CD4-positive, alpha-beta memory T cell (primary cell): ENCODE measurements at regions not wholly inside any gene's neighbourhood (a gene's known extent, or its start where the extent isn't known, plus 50 kb on each side); places are given as distances from the start of the nearest gene placed in this dataset.

Source experiments
- CTCF ChIA-PET: fragments of 350-600 bp; sonication (Branson Sonifier 250); formaldehyde crosslinking; loops from one replicate; lab custom pipeline; 2021; ENCODE audit warnings: inconsistent platforms; ENCODE audit not compliant: partially characterized antibody; lab: Charles Lee
- POLR2A ChIA-PET: fragments of 350-600 bp; sonication (Branson Sonifier 250); formaldehyde crosslinking; loops from one replicate; lab custom pipeline; 2021; ENCODE audit not compliant: partially characterized antibody; lab: Charles Lee
- DNase-seq, 5 donors: peaks; one replicate each; pipeline versions ENCODE4 v3.0.0 to v3.0.0-alpha.2; 2020 to 2022; ENCODE audit warnings: mixed read lengths in 1 of 5
- H3K27ac ChIP-seq: one replicate; pipeline ENCODE4 v1.7.0; 2013; ENCODE audit warnings: low read depth, low read length
- H3K27me3 ChIP-seq: 2 replicates; pipeline ENCODE4 v1.7.0; 2013; ENCODE audit warnings: mild to moderate bottlenecking, low read length, moderate library complexity; ENCODE audit not compliant: insufficient read depth
- H3K36me3 ChIP-seq: 2 replicates; pipeline ENCODE4 v1.7.0; 2013; ENCODE audit warnings: mild to moderate bottlenecking, low read length, moderate library complexity; ENCODE audit not compliant: insufficient read depth
- H3K4me1 ChIP-seq: 2 replicates; pipeline ENCODE4 v1.7.0; 2013; ENCODE audit warnings: mild to moderate bottlenecking, low read length, moderate library complexity; ENCODE audit not compliant: insufficient read depth
- H3K4me3 ChIP-seq, 2 donors: one replicate each; pipeline ENCODE4 v1.7.0; 2013; ENCODE audit warnings: low read length in 2 of 2, mild to moderate bottlenecking in 1 of 2
- H3K9me3 ChIP-seq, 2 donors: one replicate each; pipeline ENCODE4 v1.7.0; 2013; ENCODE audit warnings: low read length in 2 of 2, control low read depth in 1 of 2; ENCODE audit not compliant: control insufficient read depth in 1 of 2
- H3K27ac Mint-ChIP-seq, 7 donors: one replicate each; pipeline ENCODE4 v1.8.0; 2020 to 2021; ENCODE audit warnings: mixed read lengths in 7 of 7, mild to moderate bottlenecking in 6 of 7, inconsistent platforms in 3 of 7, moderate library complexity in 3 of 7
- H3K27me3 Mint-ChIP-seq, 2 donors: one replicate each; pipeline ENCODE4 v1.8.0; 2020 to 2021; ENCODE audit warnings: mixed read lengths in 2 of 2
- H3K36me3 Mint-ChIP-seq, 2 donors: one replicate each; pipeline ENCODE4 v1.8.0; 2020 to 2021; ENCODE audit warnings: mixed read lengths in 2 of 2, inconsistent platforms in 1 of 2, mild to moderate bottlenecking in 1 of 2
- H3K4me1 Mint-ChIP-seq, 4 donors: one replicate each; pipeline ENCODE4 v1.8.0; 2020 to 2021; ENCODE audit warnings: mixed read lengths in 4 of 4, mild to moderate bottlenecking in 1 of 4
- H3K4me3 Mint-ChIP-seq, 8 donors: one replicate each; pipeline ENCODE4 v1.8.0; 2020 to 2021; ENCODE audit warnings: mixed read lengths in 8 of 8, mild to moderate bottlenecking in 7 of 8, moderate library complexity in 6 of 8, inconsistent platforms in 3 of 8
- H3K9me3 Mint-ChIP-seq, 8 donors: one replicate each; pipeline ENCODE4 v1.8.0; 2020 to 2021; ENCODE audit warnings: mixed read lengths in 8 of 8, mild to moderate bottlenecking in 5 of 8, inconsistent platforms in 3 of 8, moderate library complexity in 1 of 8
- intact Hi-C: fragments of 100-400 bp; cut with micrococcal nuclease; formaldehyde crosslinking; loops from one replicate; pipeline ENCODE4 v1.15.1; 2023

DNA sequence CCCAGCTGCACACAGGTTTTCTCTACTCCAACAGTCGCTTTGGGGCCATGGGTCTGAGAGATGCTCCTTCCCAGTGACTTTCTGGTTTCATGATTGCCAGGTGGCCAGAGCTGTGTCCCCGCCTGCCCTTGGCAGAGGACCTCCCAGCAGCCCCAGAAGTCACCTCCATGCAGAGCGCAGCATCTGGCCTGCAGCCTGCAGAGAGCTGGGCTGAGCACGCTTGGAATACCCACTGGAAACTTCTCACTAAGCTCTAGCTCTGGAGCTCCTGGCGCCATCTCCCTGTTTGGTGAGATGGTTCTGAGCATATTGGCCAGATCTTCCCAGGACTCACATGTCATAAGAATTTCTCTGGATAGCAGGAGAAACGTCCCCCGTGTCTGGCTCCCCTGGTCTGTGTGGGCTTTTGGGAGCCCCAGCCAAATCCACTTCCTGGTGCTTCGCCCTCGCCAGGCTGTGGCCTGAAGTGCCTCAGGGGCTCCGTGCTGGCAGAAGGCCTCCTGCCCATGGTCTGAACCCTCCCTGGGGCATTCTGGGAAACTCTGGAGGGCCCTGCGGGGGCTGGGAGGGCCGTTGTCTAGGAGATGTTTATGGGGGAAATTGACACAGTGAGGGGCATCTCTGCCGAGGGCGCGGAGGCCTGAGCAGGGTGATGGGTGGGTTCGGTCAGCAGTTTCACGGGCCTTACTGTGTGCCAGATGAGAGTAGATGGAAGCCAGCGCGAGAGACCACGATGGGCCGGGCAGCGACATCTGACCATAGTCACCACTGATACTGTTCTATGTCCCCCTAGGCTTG is 73.2 kb upstream of the CIBAR2 start:
- Histone ChIP-seq H3K9me3 (no peaks in the 10 kb centered on the region), H3K4me1 (no peaks in the 10 kb centered on the region), H3K4me3 (no peak overlapping the region), H3K36me3 (no peaks in the 10 kb centered on the region), H3K27me3 (no peaks in the 10 kb centered on the region), H3K27ac (no peak overlapping the region)
- H3K4me1 Mint-ChIP-seq = no peaks in the 10 kb centered on the region
- peaks cover 0 to 48% (median 28%) of the 10 kb centered on the region in 8 donors for H3K9me3 Mint-ChIP-seq
- H3K4me3 Mint-ChIP-seq = no peak overlapping the region
- H3K36me3 Mint-ChIP-seq = no peaks in the 10 kb centered on the region
- DNase-seq = no peak
- peaks cover 5 to 10% of the 10 kb centered on the region in 2 donors for H3K27me3 Mint-ChIP-seq
- no peak overlapping the region for H3K27ac Mint-ChIP-seq
- POLR2A ChIA-PET = no interaction called here
- intact Hi-C loops = no loop called here
- CTCF ChIA-PET = no interaction called here

DNA sequence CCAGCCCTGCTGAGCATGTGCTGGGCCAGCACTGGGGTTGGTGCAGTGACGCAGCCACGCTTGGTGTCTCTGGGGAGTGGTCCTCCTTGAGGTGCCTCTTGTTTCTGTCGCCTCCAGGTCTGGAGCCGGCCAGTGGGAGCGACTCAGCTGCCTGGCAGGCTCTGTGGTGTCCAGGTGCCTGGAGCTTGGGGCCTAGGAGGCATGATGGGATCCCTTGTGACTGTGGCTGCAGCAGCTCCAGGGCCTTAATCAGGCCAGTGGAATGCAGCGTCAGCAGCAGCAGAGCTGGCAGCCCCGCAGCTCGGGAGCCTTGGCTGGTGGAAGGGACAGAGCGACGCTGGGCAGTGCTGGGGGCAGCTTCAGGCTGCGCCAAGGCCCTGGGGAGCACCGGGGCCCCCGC is 74.7 kb upstream of the CIBAR2 start:
- Mint-ChIP-seq H3K9me3 (peaks cover 0 to 54% (median 28%) of the 10 kb centered on the region in 8 donors), H3K36me3 (no peaks in the 10 kb centered on the region), H3K27ac (no peak overlapping the region), H3K27me3 (peaks cover 8 to 17% of the 10 kb centered on the region in 2 donors), H3K4me1 (no peaks in the 10 kb centered on the region), H3K4me3 (no peak overlapping the region)
- H3K4me3 ChIP-seq = no peak overlapping the region
- intact Hi-C loops = no loop called here
- no peaks in the 10 kb centered on the region for H3K27me3 ChIP-seq
- no peaks in the 10 kb centered on the region for H3K9me3 ChIP-seq
- no peak overlapping the region for H3K27ac ChIP-seq
- POLR2A ChIA-PET = no interaction called here
- no peaks in the 10 kb centered on the region for H3K4me1 ChIP-seq
- no peak for DNase-seq
- CTCF ChIA-PET = no interaction called here
- H3K36me3 ChIP-seq = no peaks in the 10 kb centered on the region

DNA sequence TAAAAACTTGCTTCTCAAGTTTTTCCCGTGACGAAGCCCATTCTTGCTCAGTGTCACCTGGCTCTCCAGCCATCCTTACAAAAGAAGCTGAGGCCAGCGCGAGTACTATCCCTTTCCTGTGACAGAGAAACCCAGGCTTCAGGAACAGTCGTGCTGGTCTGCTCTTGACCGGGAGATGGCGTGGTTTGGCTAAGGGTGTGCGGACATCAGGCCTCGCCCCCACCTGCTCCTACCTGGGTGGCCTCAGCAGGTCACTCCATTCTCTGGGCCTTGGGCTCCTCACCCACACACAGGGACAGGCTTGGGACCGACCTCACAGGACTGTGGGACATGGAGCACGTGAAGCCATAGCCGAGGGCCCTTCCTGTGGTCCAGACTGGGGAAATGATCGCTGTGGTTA is 75.2 kb upstream of the CIBAR2 start:
- Histone ChIP-seq H3K36me3 (no peaks in the 10 kb centered on the region), H3K4me1 (no peaks in the 10 kb centered on the region), H3K9me3 (no peaks in the 10 kb centered on the region), H3K27ac (no peak overlapping the region), H3K4me3 (no peak overlapping the region), H3K27me3 (no peaks in the 10 kb centered on the region)
- H3K27me3 Mint-ChIP-seq = peaks cover 9 to 17% of the 10 kb centered on the region in 2 donors
- H3K27ac Mint-ChIP-seq = no peak overlapping the region
- DNase-seq = no peak
- intact Hi-C loops = no loop called here
- no peak overlapping the region for H3K4me3 Mint-ChIP-seq
- CTCF ChIA-PET = no interaction called here
- no peaks in the 10 kb centered on the region for H3K4me1 Mint-ChIP-seq
- POLR2A ChIA-PET = no interaction called here
- no peaks in the 10 kb centered on the region for H3K36me3 Mint-ChIP-seq
- H3K9me3 Mint-ChIP-seq = peaks cover 0 to 57% (median 28%) of the 10 kb centered on the region in 8 donors

- Histone ChIP-seq H3K27me3 (no peaks in the 10 kb centered on the region), H3K4me3 (no peak overlapping the region), H3K27ac (no peak overlapping the region), H3K9me3 (no peaks in the 10 kb centered on the region), H3K36me3 (no peaks in the 10 kb centered on the region), H3K4me1 (no peaks in the 10 kb centered on the region)
- intact Hi-C loops = no loop called here
- H3K36me3 Mint-ChIP-seq = no peaks in the 10 kb centered on the region
- no peaks in the 10 kb centered on the region for H3K4me1 Mint-ChIP-seq
- H3K27ac Mint-ChIP-seq = no peak overlapping the region
- H3K9me3 Mint-ChIP-seq = peaks cover 0 to 57% (median 28%) of the 10 kb centered on the region in 8 donors
- POLR2A ChIA-PET = no interaction called here
- CTCF ChIA-PET = no interaction called here
- H3K27me3 Mint-ChIP-seq = peaks cover 7 to 17% of the 10 kb centered on the region in 2 donors
- no peak for DNase-seq
- H3K4me3 Mint-ChIP-seq = no peak overlapping the region
Observed at GRCh38 chr16:85187886-85188285, 75.6 kb upstream of the CIBAR2 start.

DNA sequence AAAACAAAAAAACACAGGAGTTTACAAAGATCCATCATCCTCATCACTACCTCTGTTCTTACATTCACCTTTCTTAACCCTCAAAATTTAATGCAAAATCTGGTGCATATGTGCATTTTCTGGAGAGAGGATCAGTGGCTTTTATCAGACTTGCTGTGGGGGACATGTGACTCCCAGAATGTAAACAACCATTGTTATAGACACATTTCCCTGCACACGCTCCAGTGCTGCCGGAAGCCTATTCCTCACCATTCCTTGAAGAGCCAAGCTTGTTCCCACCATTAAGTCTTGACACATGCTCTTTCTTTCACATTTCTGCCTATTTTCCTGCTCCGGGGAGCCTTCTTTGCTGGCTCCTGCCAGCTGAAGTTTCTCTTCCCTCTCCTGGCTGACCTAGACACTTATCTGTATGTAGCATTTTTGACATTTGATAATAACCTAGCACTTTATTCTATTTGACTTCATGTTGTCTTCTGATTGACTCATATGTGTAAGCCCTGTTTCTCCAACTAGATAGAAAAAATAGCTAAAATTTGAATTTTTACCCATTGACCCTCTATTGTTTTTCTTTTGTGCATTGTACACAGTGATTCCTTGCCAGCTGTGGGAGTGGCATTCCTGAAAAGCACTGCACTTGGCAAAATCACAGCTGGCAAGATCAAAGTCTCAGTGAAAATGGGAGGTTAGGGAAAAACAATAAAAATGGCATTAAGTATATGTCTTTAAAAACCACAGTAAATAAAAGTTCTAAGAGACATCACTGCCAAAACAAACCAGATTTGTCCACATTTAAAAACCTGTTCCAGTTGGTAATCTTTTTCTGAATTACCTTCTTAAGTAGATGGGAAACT is 76.8 kb upstream of the CIBAR2 start:
- CTCF ChIA-PET = no interaction called here

GRCh38 chr16:85190572-85190971 is 78.3 kb upstream of the CIBAR2 start:
- Histone ChIP-seq H3K27me3 (no peaks in the 10 kb centered on the region), H3K36me3 (no peaks in the 10 kb centered on the region), H3K4me3 (no peak overlapping the region), H3K27ac (no peak overlapping the region), H3K4me1 (no peaks in the 10 kb centered on the region), H3K9me3 (no peaks in the 10 kb centered on the region)
- H3K27me3 Mint-ChIP-seq = peaks cover 8 to 15% of the 10 kb centered on the region in 2 donors
- no peaks in the 10 kb centered on the region for H3K36me3 Mint-ChIP-seq
- intact Hi-C loops = no loop called here
- H3K4me3 Mint-ChIP-seq = no peak overlapping the region
- H3K9me3 Mint-ChIP-seq = peaks cover 0 to 35% (median 14%) of the 10 kb centered on the region in 8 donors
- DNase-seq = no peak
- ChIA-PET POLR2A (no interaction called here), CTCF (no interaction called here)
- H3K27ac Mint-ChIP-seq = no peak overlapping the region
- H3K4me1 Mint-ChIP-seq = no peaks in the 10 kb centered on the region

More for the DNA sequence above, 76.8 kb upstream of the CIBAR2 start:
- no peaks in the 10 kb centered on the region for H3K9me3 ChIP-seq
- Mint-ChIP-seq H3K27ac (no peak overlapping the region), H3K4me1 (no peaks in the 10 kb centered on the region), H3K27me3 (peaks cover 4 to 17% of the 10 kb centered on the region in 2 donors), H3K4me3 (no peak overlapping the region), H3K9me3 (peaks cover 0 to 50% (median 24%) of the 10 kb centered on the region in 8 donors), H3K36me3 (no peaks in the 10 kb centered on the region)
- no peak overlapping the region for H3K27ac ChIP-seq
- H3K4me1 ChIP-seq = no peaks in the 10 kb centered on the region
- POLR2A ChIA-PET = no interaction called here
- no peak for DNase-seq
- intact Hi-C loops = no loop called here
- no peak overlapping the region for H3K4me3 ChIP-seq
- no peaks in the 10 kb centered on the region for H3K36me3 ChIP-seq
- no peaks in the 10 kb centered on the region for H3K27me3 ChIP-seq

DNA sequence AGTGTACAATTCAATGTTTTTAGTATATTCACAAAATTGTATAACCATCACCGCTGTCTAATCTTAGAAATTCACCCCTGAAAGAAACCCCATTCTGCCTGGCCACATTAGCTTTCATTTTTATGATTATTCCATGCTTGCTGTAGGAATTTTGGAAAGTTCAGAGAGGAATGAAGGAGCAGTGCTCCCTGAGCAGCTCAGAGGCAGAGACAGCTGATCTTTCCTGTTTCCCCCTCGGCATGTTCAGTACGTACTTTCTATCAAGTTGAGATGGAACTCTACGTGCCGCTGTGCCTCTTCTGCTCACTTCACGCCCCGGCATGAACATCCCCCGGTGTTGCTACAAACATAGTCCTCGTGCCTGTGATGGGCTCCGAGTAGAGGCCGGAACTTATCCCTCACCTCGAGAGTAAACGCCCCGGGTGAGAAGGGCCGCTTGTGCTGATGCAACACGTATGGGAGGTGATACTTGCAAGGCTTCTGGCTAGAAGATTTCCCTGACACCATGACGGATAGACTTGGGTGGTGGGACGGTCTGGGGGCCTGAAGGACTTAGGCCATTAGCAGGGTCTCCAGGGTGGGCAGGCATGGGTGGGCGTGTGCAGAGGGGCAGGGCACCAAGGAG is 79.2 kb upstream of the CIBAR2 start:
- Histone ChIP-seq H3K27me3 (no peaks in the 10 kb centered on the region), H3K27ac (no peak overlapping the region), H3K4me1 (no peaks in the 10 kb centered on the region), H3K9me3 (no peaks in the 10 kb centered on the region), H3K36me3 (no peaks in the 10 kb centered on the region), H3K4me3 (no peak overlapping the region)
- Mint-ChIP-seq H3K27ac (no peak overlapping the region), H3K36me3 (no peaks in the 10 kb centered on the region), H3K4me3 (no peak overlapping the region), H3K27me3 (peaks cover 11 to 15% of the 10 kb centered on the region in 2 donors), H3K4me1 (no peaks in the 10 kb centered on the region), H3K9me3 (peaks cover 0 to 34% (median 14%) of the 10 kb centered on the region in 8 donors)
- DNase-seq = no peak
- intact Hi-C loops = no loop called here
- ChIA-PET POLR2A (no interaction called here), CTCF (no interaction called here)
